ENCODE measurements at regions not wholly inside any gene's neighbourhood (a gene's known extent, or its start where the extent isn't known, plus 50 kb on each side); places are given as distances from the start of the nearest gene placed in this dataset.

DNA sequence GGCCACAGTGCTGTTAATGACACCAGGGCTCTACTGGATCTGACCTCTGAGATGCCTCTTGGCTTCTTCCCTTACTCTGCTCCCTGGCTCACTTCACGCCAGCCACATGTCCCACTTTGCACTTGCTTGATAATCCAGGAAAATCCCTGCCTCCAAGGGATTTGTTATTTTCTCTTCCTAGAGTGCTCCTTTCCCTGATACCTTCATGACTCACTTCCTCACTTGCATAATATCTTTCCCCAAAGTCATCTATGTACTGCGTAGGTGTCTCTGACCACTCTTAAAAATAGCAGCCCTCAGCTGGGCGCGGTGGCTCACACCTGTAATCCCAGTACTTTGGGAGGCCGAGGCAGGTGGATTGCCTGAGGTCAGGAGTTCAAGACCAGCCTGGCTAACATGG, 572.3 kb downstream of the PLCL1 start:
- TF ChIP-seq EP300 (IDR thresholded peaks at IDR 0.05) (no peak), POLR2A (IDR thresholded peaks at IDR 0.05) (no peak)
- TF ChIP-seq, protein P1, sequence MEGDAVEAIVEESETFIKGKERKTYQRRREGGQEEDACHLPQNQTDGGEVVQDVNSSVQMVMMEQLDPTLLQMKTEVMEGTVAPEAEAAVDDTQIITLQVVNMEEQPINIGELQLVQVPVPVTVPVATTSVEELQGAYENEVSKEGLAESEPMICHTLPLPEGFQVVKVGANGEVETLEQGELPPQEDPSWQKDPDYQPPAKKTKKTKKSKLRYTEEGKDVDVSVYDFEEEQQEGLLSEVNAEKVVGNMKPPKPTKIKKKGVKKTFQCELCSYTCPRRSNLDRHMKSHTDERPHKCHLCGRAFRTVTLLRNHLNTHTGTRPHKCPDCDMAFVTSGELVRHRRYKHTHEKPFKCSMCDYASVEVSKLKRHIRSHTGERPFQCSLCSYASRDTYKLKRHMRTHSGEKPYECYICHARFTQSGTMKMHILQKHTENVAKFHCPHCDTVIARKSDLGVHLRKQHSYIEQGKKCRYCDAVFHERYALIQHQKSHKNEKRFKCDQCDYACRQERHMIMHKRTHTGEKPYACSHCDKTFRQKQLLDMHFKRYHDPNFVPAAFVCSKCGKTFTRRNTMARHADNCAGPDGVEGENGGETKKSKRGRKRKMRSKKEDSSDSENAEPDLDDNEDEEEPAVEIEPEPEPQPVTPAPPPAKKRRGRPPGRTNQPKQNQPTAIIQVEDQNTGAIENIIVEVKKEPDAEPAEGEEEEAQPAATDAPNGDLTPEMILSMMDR (IDR thresholded peaks at IDR 0.05), result no peak

All from stomach (tissue), 4 donors.